CD4-positive, alpha-beta T cell (primary cell): ENCODE measurements at regions not wholly inside any gene's neighbourhood (a gene's known extent, or its start where the extent isn't known, plus 50 kb on each side); places are given as distances from the start of the nearest gene placed in this dataset.

Experiments
- ATAC-seq: fragments of 200-7000 bp; cut with Tn5 transposase; one replicate; pipeline ENCODE4 v1.10.0; 2022; ENCODE audit warnings: mild to moderate bottlenecking; ENCODE audit not compliant: poor library complexity
- CTCF ChIA-PET: fragments of 350-600 bp; sonication (Branson Sonifier 250); formaldehyde crosslinking; loops from one replicate; lab custom pipeline; 2021; ENCODE audit warnings: antibody characterized with exemption, inconsistent platforms; lab: Charles Lee
- POLR2A ChIA-PET: fragments of 350-600 bp; sonication (Branson Sonifier 250); formaldehyde crosslinking; loops from one replicate; lab custom pipeline; 2021; ENCODE audit warnings: antibody characterized with exemption, inconsistent platforms; lab: Charles Lee
- DNase-seq, 14 experiments: peaks; one replicate each; pipeline ENCODE4 v3.0.0-alpha.2; 2013 to 2020; ENCODE audit warnings: mixed read lengths in 2 of 14
- H3K27ac ChIP-seq, 2 donors: one replicate each; pipeline versions ENCODE4 v1.5.1 to v1.7.0; 2013; ENCODE audit warnings: low read length in 2 of 2, low read depth in 1 of 2, mild to moderate bottlenecking in 1 of 2
- H3K27me3 ChIP-seq, 2 experiments: 1 replicate in 1 of 2; 2 replicates in 1 of 2; pipeline versions ENCODE4 v1.6.1 to v1.7.0; 2013; ENCODE audit warnings: low read length in 2 of 2, control low read depth in 1 of 2, mild to moderate bottlenecking in 1 of 2, moderate library complexity in 1 of 2; ENCODE audit not compliant: insufficient read depth in 2 of 2, control insufficient read depth in 1 of 2
- H3K36me3 ChIP-seq: one replicate; pipeline ENCODE4 v1.6.1; 2013; ENCODE audit warnings: low read length, control low read depth; ENCODE audit not compliant: insufficient read depth
- H3K4me1 ChIP-seq: one replicate; pipeline ENCODE4 v1.6.1; 2013; ENCODE audit warnings: low read length, control low read depth; ENCODE audit not compliant: insufficient read depth
- H3K4me3 ChIP-seq: one replicate; pipeline ENCODE4 v1.5.1; 2013; ENCODE audit warnings: mild to moderate bottlenecking, low read length, moderate library complexity
- H3K9me3 ChIP-seq, 2 experiments: 1 replicate in 1 of 2; 2 replicates in 1 of 2; pipeline versions ENCODE4 v1.6.1 to v1.7.0; 2013; ENCODE audit warnings: low read length in 2 of 2, mild to moderate bottlenecking in 2 of 2, control low read depth in 1 of 2, moderate library complexity in 1 of 2; ENCODE audit not compliant: control insufficient read depth in 1 of 2, insufficient read depth in 1 of 2
- H3K27ac Mint-ChIP-seq: one replicate; pipeline ENCODE4 v1.8.0; 2020; ENCODE audit warnings: mixed read lengths
- H3K27me3 Mint-ChIP-seq: one replicate; pipeline ENCODE4 v1.8.0; 2021; ENCODE audit warnings: mixed read lengths
- H3K36me3 Mint-ChIP-seq: one replicate; pipeline ENCODE4 v1.8.0; 2021; ENCODE audit warnings: low read depth, mixed read lengths
- H3K4me1 Mint-ChIP-seq: one replicate; pipeline ENCODE4 v1.8.0; 2021; ENCODE audit warnings: low read depth, mixed read lengths
- H3K4me3 Mint-ChIP-seq: one replicate; pipeline ENCODE4 v1.8.0; 2020; ENCODE audit warnings: mild to moderate bottlenecking, mixed read lengths
- H3K9me3 Mint-ChIP-seq: one replicate; pipeline ENCODE4 v1.8.0; 2020; ENCODE audit warnings: mixed read lengths
- intact Hi-C, 2 experiments: fragments of 100-400 bp; cut with DNase I in 1 of 2; cut with micrococcal nuclease in 1 of 2; formaldehyde crosslinking; loops; one replicate each; pipeline versions ENCODE4 v1.15.1 to v1.9.0; 2023 to 2025; cut with DNase I, micrococcal nuclease
- TF ChIP-seq, protein P1 (sequence below): fragments of 200-600 bp; IDR thresholded peaks from one replicate; pipeline ENCODE4 v1.8.0; 2022; ENCODE audit warnings: antibody characterized with exemption, mild to moderate bottlenecking

DNA sequence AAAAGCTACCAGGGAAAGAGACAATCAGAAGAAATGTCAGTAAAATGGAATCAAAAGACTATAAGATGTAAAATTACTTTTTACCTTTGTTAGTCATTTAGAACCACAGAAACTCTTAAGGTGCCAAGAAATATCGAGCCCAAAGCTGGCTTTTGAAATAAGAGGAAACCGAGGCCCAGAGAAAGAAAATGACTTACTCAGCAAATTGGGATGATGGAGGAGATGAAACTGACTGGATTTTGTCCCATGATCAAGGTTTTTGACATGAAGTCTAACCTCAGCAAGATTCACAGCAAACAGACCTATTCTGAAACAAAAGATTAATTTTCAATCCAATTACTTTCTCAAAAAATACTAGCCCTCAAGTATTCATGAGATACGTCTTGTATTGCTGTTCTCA is 696.2 kb upstream of the WWC1 start:
- TF ChIP-seq, protein P1, sequence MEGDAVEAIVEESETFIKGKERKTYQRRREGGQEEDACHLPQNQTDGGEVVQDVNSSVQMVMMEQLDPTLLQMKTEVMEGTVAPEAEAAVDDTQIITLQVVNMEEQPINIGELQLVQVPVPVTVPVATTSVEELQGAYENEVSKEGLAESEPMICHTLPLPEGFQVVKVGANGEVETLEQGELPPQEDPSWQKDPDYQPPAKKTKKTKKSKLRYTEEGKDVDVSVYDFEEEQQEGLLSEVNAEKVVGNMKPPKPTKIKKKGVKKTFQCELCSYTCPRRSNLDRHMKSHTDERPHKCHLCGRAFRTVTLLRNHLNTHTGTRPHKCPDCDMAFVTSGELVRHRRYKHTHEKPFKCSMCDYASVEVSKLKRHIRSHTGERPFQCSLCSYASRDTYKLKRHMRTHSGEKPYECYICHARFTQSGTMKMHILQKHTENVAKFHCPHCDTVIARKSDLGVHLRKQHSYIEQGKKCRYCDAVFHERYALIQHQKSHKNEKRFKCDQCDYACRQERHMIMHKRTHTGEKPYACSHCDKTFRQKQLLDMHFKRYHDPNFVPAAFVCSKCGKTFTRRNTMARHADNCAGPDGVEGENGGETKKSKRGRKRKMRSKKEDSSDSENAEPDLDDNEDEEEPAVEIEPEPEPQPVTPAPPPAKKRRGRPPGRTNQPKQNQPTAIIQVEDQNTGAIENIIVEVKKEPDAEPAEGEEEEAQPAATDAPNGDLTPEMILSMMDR, result no peak
- ATAC-seq (no peak), DNase-seq (no peak)
- no peaks in the 10 kb centered on the region for H3K36me3 Mint-ChIP-seq
- ChIA-PET POLR2A (no interaction called here), CTCF (no interaction called here)
- H3K4me3 ChIP-seq, result no peak overlapping the region
- intact Hi-C loops, result no loop called here
- no peak overlapping the region for H3K4me3 Mint-ChIP-seq
- no peaks in the 10 kb centered on the region for H3K27me3 Mint-ChIP-seq
- no peaks in the 10 kb centered on the region for H3K4me1 Mint-ChIP-seq
- peaks cover 0 to 5% of the 10 kb centered on the region in 2 experiments for H3K9me3 ChIP-seq
- H3K4me1 ChIP-seq, result no peaks in the 10 kb centered on the region
- no peaks in the 10 kb centered on the region for H3K9me3 Mint-ChIP-seq
- H3K27ac ChIP-seq, result no peak overlapping the region
- H3K36me3 ChIP-seq, result no peaks in the 10 kb centered on the region
- H3K27me3 ChIP-seq, result no peaks in the 10 kb centered on the region
- no peak overlapping the region for H3K27ac Mint-ChIP-seq

DNA sequence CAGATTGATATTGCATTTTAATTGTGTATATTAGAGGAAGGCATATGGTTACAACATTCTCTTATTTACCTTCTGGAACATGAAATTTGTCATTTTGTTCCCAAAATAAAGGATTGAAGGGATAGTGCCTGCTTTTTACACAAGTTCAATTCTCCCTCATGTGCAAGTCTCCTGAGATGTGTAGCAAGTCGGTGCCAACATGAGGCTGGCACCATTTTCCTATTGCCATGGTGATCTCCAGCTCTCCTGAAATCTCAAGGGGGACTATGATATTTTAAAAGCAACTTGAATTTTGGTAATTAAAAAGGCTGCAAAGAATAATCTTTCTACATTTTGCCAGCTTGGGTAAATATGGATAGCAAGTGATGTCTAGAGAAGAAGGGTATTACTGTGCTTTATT is 693.3 kb upstream of the WWC1 start:
- H3K36me3 Mint-ChIP-seq, result no peaks in the 10 kb centered on the region

DNA sequence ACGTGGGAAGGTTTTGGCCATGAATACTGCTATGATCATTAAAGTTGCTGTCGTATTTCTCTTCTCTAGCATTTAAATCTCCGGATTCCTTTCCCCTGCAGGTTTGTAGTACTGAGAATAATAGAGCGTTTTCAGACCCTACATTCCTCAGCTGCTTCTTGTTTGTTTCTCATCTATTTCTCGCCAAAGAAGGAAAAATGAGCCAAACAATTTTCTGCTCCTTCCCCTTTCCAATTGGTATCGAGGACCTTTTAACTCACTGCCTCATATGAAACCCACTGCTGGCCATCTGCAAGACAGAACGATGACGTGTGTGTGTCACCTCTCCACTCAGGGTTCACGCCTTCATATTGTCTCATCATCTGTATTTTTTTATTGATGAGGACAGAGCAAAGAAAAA is 689.4 kb upstream of the WWC1 start:
- H3K9me3 Mint-ChIP-seq, result no peaks in the 10 kb centered on the region
- intact Hi-C loops, result no loop called here
- H3K36me3 Mint-ChIP-seq, result no peaks in the 10 kb centered on the region
- H3K4me1 Mint-ChIP-seq, result no peaks in the 10 kb centered on the region
- Histone ChIP-seq H3K4me3 (no peak overlapping the region), H3K9me3 (no peaks in the 10 kb centered on the region), H3K4me1 (no peaks in the 10 kb centered on the region), H3K27me3 (no peaks in the 10 kb centered on the region), H3K27ac (no peak overlapping the region), H3K36me3 (no peaks in the 10 kb centered on the region)
- POLR2A ChIA-PET, result no interaction called here
- TF ChIP-seq, protein P1, result no peak
- DNase-seq (no peak), ATAC-seq (no peak)
- H3K27me3 Mint-ChIP-seq, result no peaks in the 10 kb centered on the region
- H3K4me3 Mint-ChIP-seq, result no peak overlapping the region
- no peak overlapping the region for H3K27ac Mint-ChIP-seq
- CTCF ChIA-PET, result no interaction called here

More for the DNA sequence above, 693.3 kb upstream of the WWC1 start:
- H3K36me3 ChIP-seq, result no peaks in the 10 kb centered on the region
- TF ChIP-seq, protein P1, result no peak
- no peaks in the 10 kb centered on the region for H3K27me3 ChIP-seq
- Mint-ChIP-seq H3K9me3 (no peaks in the 10 kb centered on the region), H3K4me1 (no peaks in the 10 kb centered on the region), H3K27ac (no peak overlapping the region), H3K4me3 (no peak overlapping the region), H3K27me3 (no peaks in the 10 kb centered on the region)
- intact Hi-C loops, result no loop called here
- ChIA-PET POLR2A (no interaction called here), CTCF (no interaction called here)
- DNase-seq (no peak), ATAC-seq (no peak)
- no peak overlapping the region for H3K4me3 ChIP-seq
- peaks cover 0 to 5% of the 10 kb centered on the region in 2 experiments for H3K9me3 ChIP-seq
- no peaks in the 10 kb centered on the region for H3K4me1 ChIP-seq
- no peak overlapping the region for H3K27ac ChIP-seq
